Right lobe of liver (tissue), 6 donors: ENCODE measurements at regions not wholly inside any gene's neighbourhood (a gene's known extent, or its start where the extent isn't known, plus 50 kb on each side); places are given as distances from the start of the nearest gene placed in this dataset.

Experiments
- ATAC-seq, 4 donors: fragments of 200-7000 bp; cut with Tn5 transposase; one replicate each; pipeline ENCODE4 v1.9.1; 2020; ENCODE audit warnings: mild to moderate bottlenecking in 4 of 4, moderate library complexity in 4 of 4
- DNase-seq, 3 donors: peaks; one replicate each; pipeline ENCODE4 v3.0.0-alpha.2; 2020
- H3K27ac ChIP-seq, 3 donors: fragments of 200-600 bp; one replicate each; pipeline ENCODE4 v1.8.0; 2022
- H3K27me3 ChIP-seq, 2 donors: fragments of 200-600 bp; one replicate each; pipeline ENCODE4 v1.8.0; 2022
- H3K36me3 ChIP-seq, 4 donors: fragments of 200-600 bp; sonication (generic) in 1 of 4; one replicate each; pipeline versions ENCODE4 v1.5.1 to v1.8.0; 2017 to 2022; ENCODE audit warnings: control low read depth in 1 of 4
- H3K4me1 ChIP-seq, 4 donors: fragments of 200-600 bp; sonication (generic) in 1 of 4; one replicate each; pipeline versions ENCODE4 v1.5.1 to v1.8.0; 2017 to 2022; ENCODE audit warnings: control low read depth in 1 of 4
- H3K4me3 ChIP-seq, 3 donors: fragments of 200-600 bp; one replicate each; pipeline ENCODE4 v1.8.0; 2022
- H3K9me3 ChIP-seq, 4 donors: fragments of 200-600 bp; sonication (generic) in 1 of 4; one replicate each; pipeline versions ENCODE4 v1.5.1 to v1.8.0; 2017 to 2022; ENCODE audit warnings: control low read depth in 1 of 4
- POLR2A ChIP-seq: fragments of 450-650 bp; IDR thresholded peaks from one replicate; pipeline ENCODE4 v1.6.1; 2017; ENCODE audit warnings: antibody characterized with exemption, mild to moderate bottlenecking
- WGBS: methylation state at CpG from one replicate; pipeline ENCODE4 v1.1.6; 2018; ENCODE audit warnings: low coverage, low lambda C conversion rate; ENCODE audit not compliant: insufficient coverage; ENCODE audit errors: missing lambda C conversion rate; 5-methylcytosine and 5-hydroxymethylcytosine counted together
- intact Hi-C, 2 donors: fragments of 100-400 bp; cut with DNase I; formaldehyde crosslinking; loops; one replicate each; pipeline versions ENCODE4 v1.11.2 to v1.14.1; 2022
- TF ChIP-seq, protein P1 (sequence below), 4 donors: fragments of 200-600 bp in 3 of 4; fragments of 450-650 bp in 1 of 4; IDR thresholded peaks; one replicate each; pipeline versions ENCODE4 v1.5.1 to v1.8.0; 2016 to 2022; ENCODE audit warnings: antibody characterized with exemption in 4 of 4, mild to moderate bottlenecking in 2 of 4
- donor health status: DM: no; HTN: yes; CAD: no.
- donor health status: DM: no; HTN: no; CAD: no.
- donor health status: DM: no; HTN: no; CAD: no.
- donor health status: DM: no; HTN: yes; CAD: no.
- donor health status: DM: no; HTN: yes; CAD: no.

DNA sequence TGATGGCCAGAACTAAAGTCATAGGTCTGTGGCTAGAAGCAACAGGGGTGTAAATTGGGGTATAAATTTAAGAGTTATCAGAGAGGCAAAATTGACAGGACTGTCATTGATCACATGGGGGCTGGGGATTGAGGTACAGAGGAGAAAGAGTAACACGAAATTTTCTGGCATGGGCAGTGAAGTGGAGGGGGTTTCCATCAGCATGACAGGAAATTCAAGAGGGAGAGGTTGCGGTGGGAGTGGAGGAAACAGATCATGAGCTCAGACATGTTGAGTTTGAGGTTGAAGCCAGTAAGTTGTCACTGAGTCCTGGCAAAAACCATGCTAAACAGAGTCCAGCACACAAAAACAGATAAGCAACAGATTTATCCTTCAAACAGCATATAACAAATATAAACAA, 192.1 kb upstream of the TSC22D1 start:
- TF ChIP-seq POLR2A: no peak
- TF ChIP-seq, protein P1, sequence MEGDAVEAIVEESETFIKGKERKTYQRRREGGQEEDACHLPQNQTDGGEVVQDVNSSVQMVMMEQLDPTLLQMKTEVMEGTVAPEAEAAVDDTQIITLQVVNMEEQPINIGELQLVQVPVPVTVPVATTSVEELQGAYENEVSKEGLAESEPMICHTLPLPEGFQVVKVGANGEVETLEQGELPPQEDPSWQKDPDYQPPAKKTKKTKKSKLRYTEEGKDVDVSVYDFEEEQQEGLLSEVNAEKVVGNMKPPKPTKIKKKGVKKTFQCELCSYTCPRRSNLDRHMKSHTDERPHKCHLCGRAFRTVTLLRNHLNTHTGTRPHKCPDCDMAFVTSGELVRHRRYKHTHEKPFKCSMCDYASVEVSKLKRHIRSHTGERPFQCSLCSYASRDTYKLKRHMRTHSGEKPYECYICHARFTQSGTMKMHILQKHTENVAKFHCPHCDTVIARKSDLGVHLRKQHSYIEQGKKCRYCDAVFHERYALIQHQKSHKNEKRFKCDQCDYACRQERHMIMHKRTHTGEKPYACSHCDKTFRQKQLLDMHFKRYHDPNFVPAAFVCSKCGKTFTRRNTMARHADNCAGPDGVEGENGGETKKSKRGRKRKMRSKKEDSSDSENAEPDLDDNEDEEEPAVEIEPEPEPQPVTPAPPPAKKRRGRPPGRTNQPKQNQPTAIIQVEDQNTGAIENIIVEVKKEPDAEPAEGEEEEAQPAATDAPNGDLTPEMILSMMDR (IDR thresholded peaks at IDR 0.05): no peak
- intact Hi-C loops: no loop called here
- DNase-seq (no peak), ATAC-seq (no peak)
- H3K9me3 ChIP-seq: no peaks in the 10 kb centered on the region
- no peaks in the 10 kb centered on the region for H3K36me3 ChIP-seq
- H3K27me3 ChIP-seq: no peaks in the 10 kb centered on the region
- 40% methylated on average over 2 of the region's 2 CpGs for WGBS
- no peak overlapping the region for H3K4me3 ChIP-seq
- no peaks in the 10 kb centered on the region for H3K4me1 ChIP-seq
- H3K27ac ChIP-seq: no peak overlapping the region

DNA sequence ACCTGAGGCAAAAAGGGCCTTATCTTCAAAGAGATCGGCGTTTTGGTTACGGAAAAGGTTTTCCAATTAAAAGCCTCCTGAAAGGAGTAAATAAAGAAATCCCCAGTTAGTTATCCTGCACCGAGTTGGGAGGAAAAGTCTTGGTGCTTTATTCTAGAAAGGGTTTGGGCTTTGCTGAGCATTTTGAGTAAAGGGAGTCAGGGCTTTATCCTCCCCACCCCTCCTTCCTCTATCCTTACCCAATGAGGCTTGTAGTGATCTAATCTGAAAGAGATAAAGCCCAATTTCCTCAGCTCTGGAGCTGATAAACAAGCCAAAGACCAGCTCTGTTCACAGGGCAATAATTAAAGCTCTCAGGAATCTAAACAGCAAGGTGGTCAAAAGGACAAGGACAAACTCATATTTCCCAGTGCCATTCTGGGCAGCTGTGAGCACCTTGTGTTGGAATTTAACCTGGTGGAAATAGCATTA, 188.9 kb upstream of the TSC22D1 start:
- H3K36me3 ChIP-seq: no peaks in the 10 kb centered on the region

DNA sequence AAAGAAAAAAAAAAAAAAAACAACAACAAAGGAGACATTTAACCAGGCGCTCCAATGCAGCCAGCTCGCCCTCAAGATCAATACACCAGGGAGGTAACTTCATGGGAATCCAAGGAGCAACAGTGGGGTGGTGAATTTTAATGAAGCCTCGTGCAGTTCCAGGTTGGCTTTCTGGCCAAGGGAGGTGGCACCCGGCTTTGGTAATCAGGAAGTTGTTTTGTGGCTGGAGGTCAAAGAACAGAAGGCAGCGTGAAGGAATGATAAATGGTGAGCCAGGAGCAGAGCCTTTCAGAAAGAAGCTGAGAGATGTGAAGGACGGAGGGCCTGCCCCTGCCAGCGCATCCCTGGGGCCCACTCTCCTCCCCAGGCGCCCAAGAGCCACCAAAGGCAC, 188.2 kb upstream of the TSC22D1 start:
- 40% methylated on average over 8 of the region's 8 CpGs for WGBS
- DNase-seq: no peak
- TF ChIP-seq, protein P1 (IDR thresholded peaks at IDR 0.05): no peak
- no peak for TF ChIP-seq POLR2A
- Histone ChIP-seq H3K36me3 (no peaks in the 10 kb centered on the region), H3K4me3 (no peak overlapping the region), H3K27ac (no peak overlapping the region), H3K9me3 (no peaks in the 10 kb centered on the region), H3K4me1 (no peaks in the 10 kb centered on the region), H3K27me3 (no peaks in the 10 kb centered on the region)
- ATAC-seq: peak in 3 of 4 donors; percentile 27 to 42 (median 32)
- intact Hi-C loops: no loop called here

More for the DNA sequence above, 188.9 kb upstream of the TSC22D1 start:
- WGBS: 53% methylated on average over 3 of the region's 4 CpGs
- ATAC-seq: no peak
- H3K27me3 ChIP-seq: no peaks in the 10 kb centered on the region
- no peak overlapping the region for H3K4me3 ChIP-seq
- H3K4me1 ChIP-seq: no peaks in the 10 kb centered on the region
- no peaks in the 10 kb centered on the region for H3K9me3 ChIP-seq
- intact Hi-C loops: no loop called here
- DNase-seq: no peak
- TF ChIP-seq POLR2A: no peak
- TF ChIP-seq, protein P1 (IDR thresholded peaks at IDR 0.05): no peak
- H3K27ac ChIP-seq: no peak overlapping the region

DNA sequence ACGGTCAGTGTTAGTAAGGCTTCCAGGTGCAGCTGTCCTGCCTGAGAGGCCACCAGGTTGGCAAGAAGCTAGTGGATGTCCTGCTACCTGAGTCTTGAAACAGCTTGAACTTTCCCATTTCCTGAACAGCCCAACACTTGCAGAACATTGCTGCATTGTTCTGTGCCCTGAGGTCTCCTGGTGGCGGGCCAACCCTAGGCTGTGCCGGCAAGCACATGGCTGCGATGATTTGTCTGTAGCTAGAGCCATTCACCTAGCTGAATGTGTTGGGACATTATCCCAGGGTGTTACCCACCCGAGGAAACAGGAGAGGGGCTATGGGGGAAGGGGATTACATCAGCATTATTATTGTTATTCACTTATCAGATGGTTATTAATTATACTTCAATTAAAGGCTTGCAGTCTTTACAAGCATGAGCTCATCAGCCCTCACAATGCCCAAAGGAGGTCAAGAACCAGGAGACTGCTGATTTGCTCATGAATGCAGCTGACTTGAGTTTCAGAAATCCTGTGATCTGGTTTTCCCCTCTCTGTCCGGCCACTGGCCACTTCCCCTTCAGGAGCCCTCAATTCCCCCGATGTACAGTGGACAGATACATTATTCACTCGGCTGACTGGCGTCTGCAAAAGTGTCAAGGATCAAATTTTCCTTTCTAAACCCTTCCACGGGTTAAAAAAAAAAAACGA, 187.6 kb upstream of the TSC22D1 start:
- no peaks in the 10 kb centered on the region for H3K36me3 ChIP-seq
- TF ChIP-seq, protein P1 (IDR thresholded peaks at IDR 0.05): no peak
- no peak for TF ChIP-seq POLR2A
- H3K9me3 ChIP-seq: no peaks in the 10 kb centered on the region
- H3K27ac ChIP-seq: no peak overlapping the region
- DNase-seq: no peak
- peak in 2 of 4 donors; percentile 41 to 61 for ATAC-seq
- no peaks in the 10 kb centered on the region for H3K27me3 ChIP-seq
- H3K4me3 ChIP-seq: no peak overlapping the region
- WGBS: 42% methylated on average over 9 of the region's 11 CpGs
- intact Hi-C loops: no loop called here
- H3K4me1 ChIP-seq: no peaks in the 10 kb centered on the region
